ENCODE measurements at regions not wholly inside any gene's neighbourhood (a gene's known extent, or its start where the extent isn't known, plus 50 kb on each side); places are given as distances from the start of the nearest gene placed in this dataset.

DNA sequence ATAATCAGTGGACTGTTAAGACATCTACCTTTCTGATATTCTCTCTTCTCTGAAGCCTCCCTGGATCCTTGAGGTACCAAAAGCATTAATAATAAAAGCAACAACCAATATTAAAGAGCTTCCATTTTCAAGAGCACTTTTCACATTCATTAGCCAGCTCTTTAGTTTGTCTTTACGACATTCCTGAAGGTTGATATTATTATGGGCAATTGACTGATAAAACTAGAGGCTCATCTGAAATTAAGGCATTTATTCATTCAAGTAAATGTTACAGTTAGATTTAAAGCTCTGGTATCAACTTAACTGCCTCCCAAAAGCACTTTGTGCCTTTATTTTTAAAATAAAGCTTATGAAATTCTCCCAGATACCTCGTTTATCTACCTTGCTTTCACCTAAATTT lies 199.6 kb downstream of the PLK2 start:
- Histone ChIP-seq H3K4me3 (ENCODE audit: low read depth in 1 of 3, low read length in 3 of 3) (no peak overlapping the region), H3K9ac (ENCODE audit: low read depth in 1 of 2, low read length in 2 of 2) (no peak overlapping the region), H3K27me3 (ENCODE audit: control insufficient read depth in 4 of 4, insufficient read depth in 4 of 4, low read length in 3 of 4) (no peaks in the 10 kb centered on the region), H3K4me1 (ENCODE audit: control insufficient read depth in 4 of 4, insufficient read depth in 4 of 4, low read length in 3 of 4) (no peaks in the 10 kb centered on the region), H3K36me3 (ENCODE audit: control insufficient read depth in 4 of 4, insufficient read depth in 3 of 4, low read depth in 1 of 4, low read length in 3 of 4) (no peaks in the 10 kb centered on the region), H3K27ac (ENCODE audit: low read depth in 1 of 2, low read length in 2 of 2) (no peak overlapping the region), H3K9me3 (ENCODE audit: control insufficient read depth in 4 of 4, low read length in 3 of 4) (no peaks in the 10 kb centered on the region)
- TF ChIP-seq SP1 (IDR thresholded peaks at IDR 0.05) (no peak), CTCF (IDR thresholded peaks at IDR 0.05; ENCODE audit: low read depth, low read length, missing input control) (no peak), REST (IDR thresholded peaks at IDR 0.05) (no peak), YY1 (IDR thresholded peaks at IDR 0.05) (no peak), FOXA2 (IDR thresholded peaks at IDR 0.05) (no peak), EGR1 (IDR thresholded peaks at IDR 0.05; ENCODE audit: low read depth in 2 of 2) (no peak), RXRA (IDR thresholded peaks at IDR 0.05) (no peak), HNF4G (IDR thresholded peaks at IDR 0.05) (no peak), JUND (IDR thresholded peaks at IDR 0.05) (no peak), FOXA1 (IDR thresholded peaks at IDR 0.05) (no peak), HNF4A (conservative IDR thresholded peaks at IDR 0.05) (no peak), MAX (IDR thresholded peaks at IDR 0.05) (no peak)
- TF ChIP-seq, protein P1, sequence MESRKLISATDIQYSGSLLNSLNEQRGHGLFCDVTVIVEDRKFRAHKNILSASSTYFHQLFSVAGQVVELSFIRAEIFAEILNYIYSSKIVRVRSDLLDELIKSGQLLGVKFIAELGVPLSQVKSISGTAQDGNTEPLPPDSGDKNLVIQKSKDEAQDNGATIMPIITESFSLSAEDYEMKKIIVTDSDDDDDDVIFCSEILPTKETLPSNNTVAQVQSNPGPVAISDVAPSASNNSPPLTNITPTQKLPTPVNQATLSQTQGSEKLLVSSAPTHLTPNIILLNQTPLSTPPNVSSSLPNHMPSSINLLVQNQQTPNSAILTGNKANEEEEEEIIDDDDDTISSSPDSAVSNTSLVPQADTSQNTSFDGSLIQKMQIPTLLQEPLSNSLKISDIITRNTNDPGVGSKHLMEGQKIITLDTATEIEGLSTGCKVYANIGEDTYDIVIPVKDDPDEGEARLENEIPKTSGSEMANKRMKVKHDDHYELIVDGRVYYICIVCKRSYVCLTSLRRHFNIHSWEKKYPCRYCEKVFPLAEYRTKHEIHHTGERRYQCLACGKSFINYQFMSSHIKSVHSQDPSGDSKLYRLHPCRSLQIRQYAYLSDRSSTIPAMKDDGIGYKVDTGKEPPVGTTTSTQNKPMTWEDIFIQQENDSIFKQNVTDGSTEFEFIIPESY (IDR thresholded peaks at IDR 0.05) = no peak
- no peak for DNase-seq (ENCODE audit: low spot score)
- WGBS = 78% methylated on average over 2 of the region's 2 CpGs

DNA sequence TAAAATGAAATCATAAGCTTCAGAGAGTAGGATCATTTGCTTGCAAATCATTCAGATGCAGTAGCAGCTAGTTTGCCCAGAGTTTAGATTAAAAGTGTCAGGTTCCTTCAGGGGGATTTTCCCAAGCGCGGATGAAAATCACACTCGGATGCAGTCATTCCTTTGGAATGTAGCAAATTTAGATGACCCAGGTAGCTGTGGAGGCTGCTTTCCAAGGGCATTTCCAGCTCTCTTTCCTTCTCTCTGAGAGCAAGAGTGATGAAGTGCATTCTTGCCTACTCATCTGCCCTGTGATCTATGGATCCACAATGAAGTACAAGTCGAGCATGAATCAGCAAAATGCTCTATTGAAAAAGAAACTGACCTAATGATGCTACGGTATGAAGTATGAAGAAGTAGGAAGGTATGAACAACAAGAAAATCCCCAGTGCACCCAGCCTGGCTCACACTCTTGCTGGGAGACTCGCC lies 200.2 kb downstream of the PLK2 start:
- no peak for DNase-seq (ENCODE audit: low spot score)
- H3K36me3 ChIP-seq (ENCODE audit: control insufficient read depth in 4 of 4, insufficient read depth in 3 of 4, low read depth in 1 of 4, low read length in 3 of 4) = no peaks in the 10 kb centered on the region
- H3K9ac ChIP-seq (ENCODE audit: low read depth in 1 of 2, low read length in 2 of 2) = no peak overlapping the region
- H3K4me3 ChIP-seq (ENCODE audit: low read depth in 1 of 3, low read length in 3 of 3) = no peak overlapping the region
- WGBS = 68% methylated on average over 6 of the region's 6 CpGs
- H3K9me3 ChIP-seq (ENCODE audit: control insufficient read depth in 4 of 4, low read length in 3 of 4) = no peaks in the 10 kb centered on the region
- no peaks in the 10 kb centered on the region for H3K4me1 ChIP-seq (ENCODE audit: control insufficient read depth in 4 of 4, insufficient read depth in 4 of 4, low read length in 3 of 4)
- H3K27ac ChIP-seq (ENCODE audit: low read depth in 1 of 2, low read length in 2 of 2) = no peak overlapping the region
- no peak for TF ChIP-seq FOXA2 (IDR thresholded peaks at IDR 0.05)
- H3K27me3 ChIP-seq (ENCODE audit: control insufficient read depth in 4 of 4, insufficient read depth in 4 of 4, low read length in 3 of 4) = no peaks in the 10 kb centered on the region

All from liver (tissue), 8 donors.